ENCODE measurements at regions not wholly inside any gene's neighbourhood (a gene's known extent, or its start where the extent isn't known, plus 50 kb on each side); places are given as distances from the start of the nearest gene placed in this dataset.

- TF ChIP-seq CTCF (IDR thresholded peaks at IDR 0.05) (no peak), POLR2AphosphoS5 (IDR thresholded peaks at IDR 0.05) (no peak), EP300 (IDR thresholded peaks at IDR 0.05) (no peak), POLR2A (IDR thresholded peaks at IDR 0.05) (no peak)
These were observed 478.1 kb upstream of the NR5A2 start for GRCh38 chr1:199549421-199549820.

Data from suprapubic skin (tissue), 4 donors.